ENCODE measurements at regions not wholly inside any gene's neighbourhood (a gene's known extent, or its start where the extent isn't known, plus 50 kb on each side); places are given as distances from the start of the nearest gene placed in this dataset.
"Not testable (repeated sequence)": the region's sequence is repeated elsewhere in the genome, so short reads cannot be mapped to it uniquely, and the experiment has no call there.

DNA sequence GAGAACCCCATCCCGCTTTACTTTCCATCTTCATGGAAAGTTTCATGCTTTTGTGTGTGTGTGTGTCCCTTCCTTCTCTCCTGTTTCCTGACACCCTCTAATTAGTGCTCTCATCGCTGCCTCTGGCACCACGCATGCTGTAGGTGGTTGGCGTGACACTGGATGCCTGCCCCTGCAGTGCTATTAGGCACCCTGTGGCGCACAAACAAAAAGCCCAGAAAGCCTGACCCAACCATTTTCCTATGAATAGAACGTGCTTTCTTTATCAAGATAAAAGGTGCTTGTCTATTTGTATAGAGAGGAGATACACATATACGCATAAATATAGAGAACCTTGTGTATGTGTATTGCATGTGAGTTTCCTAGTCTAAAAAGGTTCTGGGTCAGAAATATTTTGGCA lies 120.8 kb upstream of the CDCA7L start:
- no peak for DNase-seq (ENCODE audit: extremely low read depth, low read depth)

DNA sequence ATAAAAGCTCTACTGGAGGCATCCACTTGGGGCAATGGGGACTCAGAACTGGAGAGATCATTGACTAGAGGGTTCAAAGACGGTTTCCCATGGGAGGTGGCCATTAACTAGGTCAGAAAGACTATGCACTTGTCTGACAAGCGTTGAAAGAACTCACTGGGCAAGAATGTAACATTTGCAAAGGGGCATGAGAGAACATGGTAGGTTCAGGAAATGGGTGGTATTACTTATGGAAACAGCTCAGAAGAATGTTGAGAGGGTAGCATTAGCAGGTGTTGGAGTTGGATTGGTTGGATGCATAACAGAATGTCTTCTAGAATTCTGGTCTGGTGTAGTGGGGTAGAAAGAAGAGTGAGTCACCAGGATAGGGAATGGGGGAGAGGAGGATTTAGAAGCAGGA lies 119.1 kb upstream of the CDCA7L start:
- DNase-seq (ENCODE audit: extremely low read depth, low read depth), result no peak

DNA sequence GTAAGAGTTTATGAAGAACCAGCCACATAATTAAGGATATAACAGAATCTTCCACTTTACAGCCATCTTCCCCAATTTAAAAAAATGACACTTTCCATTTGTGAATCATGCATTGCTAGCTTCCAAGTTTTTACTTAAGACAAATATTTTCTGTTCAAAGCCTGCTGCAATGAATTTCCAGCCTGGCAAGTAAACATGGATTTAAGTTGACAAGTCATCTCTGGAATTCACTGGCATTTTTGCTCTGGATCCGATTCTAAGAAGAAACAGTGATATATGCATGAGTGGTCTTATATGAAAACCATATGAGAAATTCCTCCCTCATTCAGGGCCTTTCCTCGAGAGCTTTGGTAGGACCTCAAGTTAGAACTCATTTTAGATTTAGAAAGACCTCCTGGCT lies 116.1 kb upstream of the CDCA7L start:
- no peak for DNase-seq (ENCODE audit: extremely low read depth, low read depth)

DNA sequence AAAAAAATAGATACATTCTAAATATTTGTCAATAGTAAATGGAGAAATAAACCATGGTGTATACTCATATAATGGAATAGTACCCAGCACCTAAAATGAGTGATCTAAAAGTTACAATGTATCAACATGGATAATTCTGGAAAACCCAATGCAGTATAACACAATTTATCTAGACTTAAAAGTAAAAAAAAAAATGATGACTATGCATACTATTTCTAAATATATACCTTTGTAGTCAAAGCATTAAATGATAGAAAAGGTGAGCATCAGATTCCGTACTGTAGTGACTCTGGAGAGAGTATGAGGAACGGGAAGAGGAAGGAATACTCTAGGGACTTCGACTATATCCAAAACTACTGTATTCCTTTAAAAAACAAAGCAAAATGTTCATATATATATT lies 115.2 kb upstream of the CDCA7L start:
- no peak for DNase-seq (ENCODE audit: extremely low read depth, low read depth)

GRCh38 chr7:22060197-22060596 lies 114.5 kb upstream of the CDCA7L start:
- DNase-seq (ENCODE audit: extremely low read depth, low read depth), result no peak

DNA sequence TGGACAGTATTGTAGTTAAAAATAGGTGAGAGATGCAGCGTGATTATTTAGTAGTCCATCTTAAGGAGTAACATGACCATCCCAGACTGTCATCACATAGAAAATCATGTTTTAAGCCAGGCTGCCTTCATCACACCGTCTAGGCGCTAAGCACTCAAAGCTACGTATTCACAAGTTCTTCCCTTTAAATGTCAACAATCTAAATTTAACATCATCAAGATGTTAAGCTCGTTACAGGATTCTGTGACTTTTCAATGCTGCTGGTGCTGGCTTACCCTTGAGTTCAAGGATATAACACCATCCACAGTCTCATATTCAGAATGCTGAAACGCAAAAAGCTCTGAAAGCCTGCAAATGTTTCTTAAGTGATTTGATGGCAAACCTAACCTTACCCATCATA lies 109.5 kb upstream of the CDCA7L start:
- DNase-seq (ENCODE audit: extremely low read depth, low read depth), result no peak

DNA sequence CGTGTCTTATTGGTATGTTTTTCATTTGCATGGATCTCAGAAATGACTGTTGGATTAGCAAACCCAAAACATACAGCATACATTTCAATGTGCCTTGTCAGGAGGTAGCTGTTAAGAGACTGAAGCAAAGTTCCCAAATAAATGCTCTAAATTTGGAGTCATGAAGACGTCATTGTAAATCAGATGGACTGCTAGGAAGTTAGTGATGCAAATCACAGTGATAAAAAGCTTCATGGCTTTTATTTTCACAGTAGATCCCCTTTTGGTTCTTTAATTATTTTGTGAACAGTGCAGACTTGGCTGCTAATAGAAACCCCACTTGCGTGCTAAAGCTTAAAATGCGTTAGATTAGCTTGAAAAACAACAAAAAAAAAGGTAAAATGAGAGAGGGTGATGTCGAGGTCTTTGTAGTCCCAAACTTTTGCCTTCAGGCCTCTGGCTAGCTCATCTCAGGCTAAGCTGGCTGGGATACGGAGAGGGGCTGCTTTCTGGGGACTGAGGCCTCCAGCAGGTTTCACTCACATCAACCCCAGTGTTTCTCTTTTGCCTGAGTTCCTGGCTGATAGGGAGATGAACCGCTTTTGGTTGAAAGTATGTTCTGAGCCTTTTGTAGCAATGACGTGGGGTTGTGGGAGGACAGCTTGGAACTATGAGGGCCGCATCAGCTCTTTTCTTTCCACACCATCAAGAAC lies 107.1 kb upstream of the CDCA7L start:
- no peak for DNase-seq (ENCODE audit: extremely low read depth, low read depth)

- no peak for DNase-seq (ENCODE audit: extremely low read depth, low read depth)
Measured at GRCh38 chr7:22051886-22052673, 106.4 kb upstream of the CDCA7L start.

- no peak for DNase-seq (ENCODE audit: extremely low read depth, low read depth)
Measured at GRCh38 chr7:22049766-22050500, 104.2 kb upstream of the CDCA7L start.

DNA sequence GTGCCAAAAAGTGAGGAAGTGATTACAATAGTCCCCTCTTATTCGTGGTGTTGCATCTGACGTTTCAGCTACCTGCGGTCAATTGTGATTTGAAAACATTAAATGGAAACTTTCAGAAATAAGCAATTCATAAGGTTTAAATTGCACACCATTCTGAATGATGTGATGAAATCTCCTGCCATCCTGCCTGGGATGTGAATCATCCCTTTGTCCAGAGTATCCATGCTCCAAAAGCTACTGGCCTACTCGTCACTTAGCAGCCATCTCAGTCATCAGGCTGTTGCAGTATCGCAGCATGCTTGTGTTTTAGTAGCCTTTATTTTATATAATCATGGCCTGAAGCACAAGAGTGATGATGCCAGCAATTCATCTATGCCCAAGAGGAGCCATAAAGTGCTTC lies 97.7 kb upstream of the CDCA7L start:
- no peak for DNase-seq (ENCODE audit: extremely low read depth, low read depth)

DNA sequence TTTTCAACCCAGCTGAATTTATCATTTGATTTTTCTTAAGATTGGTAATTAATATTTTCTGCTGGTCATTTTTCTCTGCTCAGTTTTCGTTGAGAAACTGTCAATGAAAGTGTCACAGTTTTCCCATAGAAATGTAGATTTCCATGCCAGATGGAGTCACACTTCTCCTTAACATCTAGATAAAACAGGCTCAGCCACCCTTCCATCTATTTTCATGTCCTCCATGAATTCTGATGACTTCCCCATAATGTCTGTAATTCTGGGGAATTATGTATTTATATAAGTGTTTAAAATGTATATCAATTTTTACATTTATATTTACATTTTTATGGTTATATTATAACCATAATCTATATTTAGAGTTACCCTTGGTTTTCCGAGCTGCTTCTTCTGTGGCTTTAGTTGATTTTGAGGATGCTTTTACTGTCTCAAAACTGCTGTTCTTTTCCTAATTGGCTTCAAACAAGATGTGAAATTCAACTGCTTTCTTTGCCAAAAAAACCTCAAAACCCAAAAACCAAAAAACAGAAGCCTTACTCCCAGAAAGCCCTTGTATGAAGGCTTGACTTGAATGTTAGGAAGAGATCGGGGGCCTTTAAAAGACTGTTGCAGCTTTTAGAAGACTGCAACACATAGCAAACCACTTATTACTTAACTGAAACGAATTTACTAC lies 95.4 kb upstream of the CDCA7L start:
- DNase-seq (ENCODE audit: extremely low read depth, low read depth), result no peak

DNA sequence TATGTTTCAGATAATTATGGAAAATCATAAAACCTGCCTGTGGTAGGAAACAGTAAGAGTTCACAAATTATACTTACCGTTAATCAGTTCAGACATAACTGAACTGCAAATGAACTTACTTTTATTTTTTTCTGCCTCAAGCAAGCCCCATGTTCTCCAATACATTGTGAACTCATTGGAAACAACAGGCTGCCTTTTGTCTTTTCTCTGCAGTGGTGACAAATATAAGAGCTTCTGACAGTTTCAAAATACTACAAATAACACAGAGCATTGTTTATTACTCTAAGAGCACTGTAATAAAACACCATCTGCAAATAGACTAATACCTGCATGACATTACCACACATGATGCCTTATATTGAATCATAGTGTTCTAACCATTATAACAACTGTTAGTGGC lies 94.0 kb upstream of the CDCA7L start:
- DNase-seq (ENCODE audit: extremely low read depth, low read depth), result no peak

DNA sequence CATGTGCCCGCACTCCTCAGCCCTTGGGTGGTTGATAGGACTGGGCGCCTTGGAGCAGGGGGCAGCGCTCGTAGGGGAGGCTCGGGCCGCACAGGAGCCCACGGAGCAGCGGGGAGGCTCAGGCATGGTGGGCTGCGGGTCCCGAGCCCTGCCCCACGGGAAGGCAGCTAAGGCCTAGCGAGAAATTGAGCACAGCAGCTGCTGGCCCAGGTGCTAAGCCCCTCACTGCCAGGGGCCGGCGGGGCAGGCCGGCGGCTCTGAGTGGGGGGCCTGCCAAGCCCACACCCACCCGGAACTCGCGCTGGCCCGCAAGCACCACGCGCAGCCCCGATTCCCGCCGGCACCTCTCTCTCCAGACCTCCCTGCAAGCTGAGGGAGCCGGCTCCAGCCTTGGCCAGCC lies 86.7 kb upstream of the CDCA7L start:
- DNase-seq (ENCODE audit: extremely low read depth, low read depth), result not testable (repeated sequence)

- DNase-seq (ENCODE audit: extremely low read depth, low read depth), result not testable (repeated sequence)
Measured at GRCh38 chr7:22028656-22029055, 83.0 kb upstream of the CDCA7L start.

- no peak for DNase-seq (ENCODE audit: extremely low read depth, low read depth)
Measured at GRCh38 chr7:22027475-22027874, 81.8 kb upstream of the CDCA7L start.

DNA sequence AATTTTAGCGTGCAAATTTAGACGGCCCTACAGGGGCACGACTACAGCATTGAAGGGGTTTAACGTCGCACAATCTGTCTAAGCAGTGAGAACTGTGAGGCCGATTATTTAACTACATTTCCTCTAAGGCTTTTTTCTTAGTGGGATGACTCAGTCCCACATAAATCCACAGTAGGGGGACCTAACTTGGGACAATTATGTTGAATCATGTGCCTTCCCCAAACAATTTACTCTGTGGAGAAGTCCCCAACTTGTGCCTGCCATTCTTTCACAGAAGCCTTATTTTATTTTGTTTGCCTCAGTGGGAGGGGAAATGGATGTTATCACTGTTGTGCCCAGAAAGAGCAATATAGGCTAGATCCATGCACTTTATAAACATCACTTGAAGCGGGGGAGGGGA lies 80.3 kb upstream of the CDCA7L start:
- no peak for DNase-seq (ENCODE audit: extremely low read depth, low read depth)

- no peak for DNase-seq (ENCODE audit: extremely low read depth, low read depth)
Measured at GRCh38 chr7:22025075-22025474, 79.4 kb upstream of the CDCA7L start.

- no peak for DNase-seq (ENCODE audit: extremely low read depth, low read depth)
Measured at GRCh38 chr7:22019931-22020330, 74.2 kb upstream of the CDCA7L start.

GRCh38 chr7:22016507-22016906 lies 70.8 kb upstream of the CDCA7L start:
- no peak for DNase-seq (ENCODE audit: extremely low read depth, low read depth)

DNA sequence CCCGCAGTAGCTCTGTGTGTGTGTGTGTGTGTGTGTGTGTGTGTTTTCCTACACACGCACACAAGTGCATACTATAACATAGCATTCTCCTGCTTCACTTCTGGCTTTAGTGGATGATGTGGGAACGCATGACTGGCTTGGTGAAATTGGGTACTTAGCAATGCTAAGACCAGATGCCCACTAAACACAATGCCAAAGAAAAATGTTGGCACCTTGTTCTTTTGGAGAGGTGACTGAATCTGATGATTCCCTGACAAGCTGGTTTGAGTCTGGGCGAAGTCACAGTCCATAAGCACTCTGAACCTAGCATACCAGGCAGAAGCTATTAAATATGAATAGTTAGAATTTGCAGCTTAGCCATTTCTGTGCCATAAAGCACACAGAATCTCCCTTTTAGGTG lies 68.0 kb upstream of the CDCA7L start:
- no peak for DNase-seq (ENCODE audit: extremely low read depth, low read depth)

DNA sequence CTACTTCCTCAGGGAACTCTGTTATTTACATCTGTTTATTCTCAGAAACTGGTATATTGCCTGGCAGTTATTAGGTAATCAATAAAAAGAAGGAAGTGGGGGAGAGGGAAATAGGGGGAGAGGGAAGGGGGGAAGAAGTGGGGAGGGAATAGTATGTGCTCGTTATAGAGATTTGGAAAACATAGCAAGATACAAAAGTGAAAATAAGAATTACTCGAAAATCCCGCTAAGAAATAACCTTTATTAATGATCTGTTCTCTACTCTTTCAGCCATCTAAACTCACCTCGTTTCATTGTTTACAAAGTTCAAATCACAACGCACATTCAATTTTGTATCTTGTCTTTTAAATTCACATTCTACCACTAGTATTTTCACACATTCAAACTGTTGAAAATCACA lies 63.0 kb upstream of the CDCA7L start:
- DNase-seq (ENCODE audit: extremely low read depth, low read depth), result no peak

Measured in NCI-H460 (cell line).